GM12878 (cell line): ENCODE measurements at regions not wholly inside any gene's neighbourhood (a gene's known extent, or its start where the extent isn't known, plus 50 kb on each side); places are given as distances from the start of the nearest gene placed in this dataset.

Experiments used
- CTCF ChIP-seq, 3 experiments: IDR thresholded peaks in 2 of 3; conservative IDR thresholded peaks in 1 of 3; 2 replicates each; pipeline ENCODE4 v1.5.1; 2011; ENCODE audit warnings: low read depth in 3 of 3, low read length in 3 of 3, mild to moderate bottlenecking in 3 of 3, control low read depth in 2 of 3, moderate library complexity in 2 of 3, inconsistent platforms in 1 of 3, mixed read lengths in 1 of 3; ENCODE audit not compliant: control insufficient read depth in 2 of 3, insufficient read depth in 1 of 3; ENCODE audit errors: extremely low read depth in 1 of 3
- E2F8 ChIP-seq: fragments of 450-650 bp; IDR thresholded peaks from 2 replicates; pipeline ENCODE4 v1.6.1; 2018; ENCODE audit warnings: mild to moderate bottlenecking, low read depth, moderate library complexity; ENCODE audit not compliant: partially characterized antibody
- EGR1 ChIP-seq, 2 experiments: IDR thresholded peaks; 1 replicate in 1 of 2; 2 replicates in 1 of 2; pipeline ENCODE4 v1.6.1; 2011 to 2012; ENCODE audit warnings: low read depth in 2 of 2, low read length in 2 of 2, borderline replicate concordance in 1 of 2, mild to moderate bottlenecking in 1 of 2, moderate library complexity in 1 of 2
- KLF5 ChIP-seq: fragments of 450-650 bp; IDR thresholded peaks from 2 replicates; pipeline ENCODE4 v1.6.1; 2014; ENCODE audit warnings: mild to moderate bottlenecking; ENCODE audit not compliant: partially characterized antibody
- NFYB ChIP-seq: IDR thresholded peaks from 2 replicates; pipeline ENCODE4 v1.6.1; 2011; ENCODE audit warnings: low read depth, mild to moderate bottlenecking, low read length, improper control_type of control experiment, moderate library complexity; ENCODE audit not compliant: insufficient read depth
- RCOR1 ChIP-seq: conservative IDR thresholded peaks from 2 replicates; pipeline ENCODE4 v1.6.1; 2012; ENCODE audit warnings: low read depth, low read length, improper control_type of control experiment
- TF ChIP-seq, protein P1 (sequence below): IDR thresholded peaks from 2 replicates; pipeline ENCODE4 v1.6.1; 2011; ENCODE audit warnings: mild to moderate bottlenecking, low read depth, low read length, moderate library complexity; ENCODE audit not compliant: insufficient replicate concordance

GRCh38 chr5:98101131-98101530, 672.3 kb upstream of the RGMB start (continued):
- TF ChIP-seq E2F8 = no peak
- no peak for TF ChIP-seq EGR1 (IDR thresholded peaks at IDR 0.05; ENCODE audit: borderline replicate concordance in 1 of 2, low read depth in 2 of 2, low read length in 2 of 2)
- no peak for TF ChIP-seq KLF5
- no peak for TF ChIP-seq CTCF (IDR thresholded peaks at IDR 0.05 in 2 of 3, conservative IDR thresholded peaks at IDR 0.05 in 1 of 3; ENCODE audit: control insufficient read depth in 2 of 3, extremely low read depth in 1 of 3, insufficient read depth in 1 of 3, low read depth in 3 of 3, low read length in 3 of 3)
- TF ChIP-seq, protein P1, sequence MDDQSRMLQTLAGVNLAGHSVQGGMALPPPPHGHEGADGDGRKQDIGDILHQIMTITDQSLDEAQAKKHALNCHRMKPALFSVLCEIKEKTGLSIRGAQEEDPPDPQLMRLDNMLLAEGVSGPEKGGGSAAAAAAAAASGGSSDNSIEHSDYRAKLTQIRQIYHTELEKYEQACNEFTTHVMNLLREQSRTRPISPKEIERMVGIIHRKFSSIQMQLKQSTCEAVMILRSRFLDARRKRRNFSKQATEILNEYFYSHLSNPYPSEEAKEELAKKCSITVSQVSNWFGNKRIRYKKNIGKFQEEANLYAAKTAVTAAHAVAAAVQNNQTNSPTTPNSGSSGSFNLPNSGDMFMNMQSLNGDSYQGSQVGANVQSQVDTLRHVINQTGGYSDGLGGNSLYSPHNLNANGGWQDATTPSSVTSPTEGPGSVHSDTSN = no peak
- no peak for TF ChIP-seq NFYB
- no peak for TF ChIP-seq RCOR1
- TF ChIP-seq, all 136 proteins: peak for 0
